ENCODE measurements at regions not wholly inside any gene's neighbourhood (a gene's known extent, or its start where the extent isn't known, plus 50 kb on each side); places are given as distances from the start of the nearest gene placed in this dataset.

- no peak for DNase-seq (ENCODE audit: low spot score)
Observed at GRCh38 chr2:56102098-56102497, 81.7 kb upstream of the CCDC85A start.

DNA sequence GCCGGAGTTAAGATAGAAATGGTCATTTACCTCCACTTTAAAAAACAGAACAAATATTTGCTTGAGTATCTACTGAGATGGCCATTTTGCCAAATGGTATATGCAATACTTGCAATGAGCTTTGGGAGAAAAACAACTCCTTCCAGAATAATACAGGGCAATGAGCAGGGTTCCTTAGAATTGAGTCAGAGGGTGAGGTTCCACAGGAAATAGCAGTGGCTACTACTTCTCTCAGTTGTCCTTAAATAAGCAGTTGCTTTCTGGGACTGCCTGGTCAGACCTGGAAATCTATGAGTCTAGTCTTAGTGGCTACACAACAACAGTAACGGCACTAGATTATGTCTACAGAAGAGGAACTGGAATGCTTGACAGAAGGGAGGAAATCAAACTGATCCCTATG is 80.9 kb upstream of the CCDC85A start:
- DNase-seq (ENCODE audit: low spot score): no peak

DNA sequence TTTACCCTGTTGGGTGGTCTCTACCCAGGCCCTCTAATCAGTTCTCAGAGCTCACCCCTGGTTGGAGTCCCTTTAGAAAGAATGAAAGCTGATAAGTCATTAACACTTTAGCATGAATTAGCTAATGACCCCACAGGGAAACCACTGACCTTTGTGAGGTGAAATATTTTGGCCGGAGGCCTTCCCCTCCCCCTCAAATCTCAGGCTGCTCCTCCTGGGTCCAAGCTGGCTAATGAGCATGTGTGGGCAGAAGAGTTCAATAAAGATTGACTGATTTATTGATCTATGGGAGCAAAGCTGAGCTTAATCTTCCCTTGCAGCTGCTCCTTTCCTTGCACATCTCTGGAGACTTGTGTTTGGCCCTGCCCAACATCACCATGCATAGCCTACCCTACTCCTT is 78.8 kb upstream of the CCDC85A start:
- no peak for DNase-seq (ENCODE audit: low spot score)

GRCh38 chr2:56107502-56108220 is 76.1 kb upstream of the CCDC85A start:
- DNase-seq (ENCODE audit: low spot score): no peak

DNA sequence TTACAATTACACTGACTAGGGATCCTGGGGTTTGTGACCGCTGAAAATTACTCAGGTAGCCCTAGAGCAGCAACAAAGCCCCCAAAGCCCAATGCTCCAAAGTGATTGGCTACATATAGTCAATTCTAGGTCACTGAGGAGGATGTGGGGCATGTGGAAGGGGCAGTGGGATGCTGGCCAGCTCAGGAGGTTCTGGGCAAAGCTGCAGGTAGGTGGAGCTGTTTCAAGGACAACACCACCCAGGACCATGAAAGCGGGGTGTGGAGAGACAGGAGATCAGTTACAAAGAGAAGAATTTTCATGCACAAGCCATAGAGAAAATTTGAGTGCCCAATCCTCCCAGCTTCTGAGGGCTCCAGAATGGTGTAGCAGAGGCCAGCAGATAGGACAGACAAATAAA is 75.0 kb upstream of the CCDC85A start:
- DNase-seq (ENCODE audit: low spot score): no peak

GRCh38 chr2:56109994-56110393 is 73.8 kb upstream of the CCDC85A start:
- DNase-seq (ENCODE audit: low spot score): no peak

GRCh38 chr2:56113382-56113975 is 70.3 kb upstream of the CCDC85A start:
- no peak for DNase-seq (ENCODE audit: low spot score)

- no peak for DNase-seq (ENCODE audit: low spot score)
Observed at GRCh38 chr2:56117764-56118163, 66.0 kb upstream of the CCDC85A start.

DNA sequence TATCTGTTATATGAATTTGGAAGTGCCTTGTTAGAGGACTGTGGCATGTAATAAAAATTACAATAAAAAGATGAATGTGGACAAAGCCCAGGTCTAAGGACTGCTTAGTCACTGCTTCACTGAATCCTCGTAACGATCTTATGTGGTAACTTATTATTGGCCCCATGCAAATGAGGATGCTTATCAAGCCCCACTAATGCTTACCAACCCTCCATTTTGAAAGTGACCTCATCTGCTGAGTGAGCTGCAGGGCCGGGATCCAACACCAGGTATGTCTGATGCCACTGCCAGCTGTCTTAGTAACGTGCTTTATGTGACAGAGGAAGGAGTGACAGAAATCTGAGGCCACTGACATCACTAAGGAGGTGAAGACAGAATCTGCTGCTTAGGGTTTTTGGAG is 65.3 kb upstream of the CCDC85A start:
- no peak for DNase-seq (ENCODE audit: low spot score)

DNA sequence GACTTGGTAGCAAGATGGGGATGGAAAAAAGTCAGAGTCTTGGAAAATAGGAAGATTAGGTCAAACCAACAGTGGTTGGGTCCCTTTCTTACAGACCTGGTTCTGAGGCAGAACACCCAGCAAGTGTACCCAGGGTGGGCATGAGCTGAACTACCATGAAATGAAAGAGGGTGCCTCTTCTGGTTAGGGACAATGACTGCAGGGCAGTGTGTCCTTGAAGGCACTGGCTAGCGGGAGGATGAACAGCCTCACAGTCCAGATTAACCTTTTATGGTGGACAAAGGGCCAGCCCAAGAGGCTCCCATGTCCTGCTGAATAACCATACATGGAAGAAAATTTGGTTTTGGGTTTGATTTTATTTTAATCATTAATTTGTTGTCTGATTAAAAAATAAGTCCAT is 61.8 kb upstream of the CCDC85A start:
- no peak for DNase-seq (ENCODE audit: low spot score)

DNA sequence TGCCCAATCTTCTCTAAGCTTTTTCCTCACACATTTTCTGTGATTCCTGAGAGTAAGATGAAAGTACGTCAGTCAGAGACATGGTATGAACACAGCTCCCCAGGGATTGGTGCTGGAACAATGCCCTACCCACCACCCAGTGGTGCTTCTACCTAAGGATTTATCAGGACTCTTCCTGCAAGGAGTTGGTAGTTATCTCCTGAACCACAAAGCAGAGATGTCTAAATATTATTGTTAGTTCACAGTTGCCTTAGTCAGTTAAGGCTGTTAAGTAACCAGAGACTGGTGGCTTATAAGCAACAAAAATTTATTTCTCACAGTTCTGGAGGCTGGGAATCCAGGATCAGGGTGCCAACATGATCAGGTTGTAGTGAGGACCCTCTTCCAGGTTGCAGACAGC is 60.3 kb upstream of the CCDC85A start:
- no peak for DNase-seq (ENCODE audit: low spot score)

GRCh38 chr2:56127010-56127409 is 56.8 kb upstream of the CCDC85A start:
- DNase-seq (ENCODE audit: low spot score): no peak

GRCh38 chr2:56127463-56128152 is 56.2 kb upstream of the CCDC85A start:
- no peak for DNase-seq (ENCODE audit: low spot score)

DNA sequence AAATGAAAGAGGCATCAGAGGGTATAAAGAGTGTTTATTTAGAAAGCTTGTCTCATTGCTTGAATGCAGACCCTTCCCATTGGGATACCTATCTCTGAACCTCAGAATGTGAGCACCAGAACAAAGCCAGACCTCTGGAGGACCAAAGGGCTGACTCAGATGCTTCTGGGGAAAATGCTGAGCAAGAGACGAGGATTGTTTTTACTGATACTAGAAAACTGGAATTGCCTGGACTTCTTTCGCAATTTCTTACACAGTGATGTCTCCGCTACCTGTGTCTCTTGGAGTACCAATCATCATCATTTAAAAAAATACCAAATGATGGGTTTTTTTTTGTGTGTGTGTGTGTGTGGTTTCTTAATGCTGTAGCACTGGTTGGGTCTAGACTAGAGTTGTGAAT is 55.6 kb upstream of the CCDC85A start:
- no peak for DNase-seq (ENCODE audit: low spot score)

DNA sequence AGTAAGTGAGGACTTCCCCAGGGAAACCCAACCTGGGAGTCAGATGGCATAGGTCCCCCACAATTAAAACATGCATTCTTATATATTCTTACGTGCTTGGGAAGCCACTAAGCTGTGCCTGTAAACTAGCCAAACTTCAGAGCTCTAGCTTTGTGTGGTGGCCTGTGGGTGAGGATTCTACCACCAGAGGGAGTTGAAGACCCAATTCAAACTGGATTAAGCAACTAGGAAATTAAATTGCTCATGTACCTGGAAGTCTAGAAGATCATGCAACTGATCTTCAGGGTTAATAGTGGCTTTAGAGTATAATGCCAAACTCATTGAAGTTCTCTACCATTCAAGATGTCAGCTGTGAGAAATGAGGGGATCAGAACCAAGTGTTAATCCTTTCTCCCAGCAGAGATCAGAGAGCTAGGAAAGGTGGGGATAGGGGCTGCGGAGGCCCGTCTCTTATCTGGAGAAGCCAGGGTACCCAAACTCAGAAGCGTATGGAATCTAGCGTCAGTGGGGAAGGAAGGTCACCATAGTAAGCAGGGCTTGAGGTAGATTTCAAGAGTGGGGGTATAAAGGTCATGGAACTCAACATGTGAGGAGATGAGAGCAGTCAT is 53.2 kb upstream of the CCDC85A start:
- DNase-seq (ENCODE audit: low spot score): peak; percentile 32

DNA sequence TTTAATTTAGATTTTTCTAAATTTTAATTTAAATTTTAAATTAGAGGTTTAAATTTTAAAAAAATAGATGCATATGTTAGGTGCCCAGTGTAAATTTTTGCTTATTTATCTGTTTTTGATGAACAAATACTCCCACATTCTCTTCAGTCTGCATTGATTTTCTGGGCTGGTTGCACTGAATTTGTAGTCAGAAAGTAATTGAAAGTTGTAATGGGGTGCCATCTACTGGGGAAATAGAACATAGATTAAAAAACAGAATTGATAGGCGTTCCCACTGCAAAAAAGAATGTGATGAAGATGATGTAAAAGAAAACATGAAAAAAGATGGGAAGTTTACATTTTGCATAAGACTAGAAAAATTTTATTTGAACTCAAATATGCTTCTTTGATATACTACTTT is 51.7 kb upstream of the CCDC85A start:
- peak; percentile 51 for DNase-seq (ENCODE audit: low spot score)

DNA sequence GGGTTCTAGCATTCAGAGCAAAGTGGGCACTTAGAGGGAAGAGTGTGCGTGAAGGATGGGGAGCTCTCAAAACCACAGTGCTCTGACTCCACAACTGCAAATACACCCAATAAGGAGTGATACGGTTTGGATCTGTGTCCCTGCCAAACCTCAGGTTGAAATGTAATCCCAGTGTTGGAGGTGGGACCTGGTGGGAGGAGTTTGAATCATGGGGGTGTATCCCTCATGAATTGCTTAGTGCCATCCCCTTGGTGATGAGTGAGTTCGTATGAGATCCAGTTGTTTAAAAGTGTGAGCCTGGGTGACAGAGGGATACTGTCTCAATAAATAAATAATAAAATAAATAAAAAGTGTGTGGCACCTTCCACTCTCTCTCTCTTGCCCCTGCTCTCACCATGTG is 50.3 kb upstream of the CCDC85A start:
- DNase-seq (ENCODE audit: low spot score): no peak

DNA sequence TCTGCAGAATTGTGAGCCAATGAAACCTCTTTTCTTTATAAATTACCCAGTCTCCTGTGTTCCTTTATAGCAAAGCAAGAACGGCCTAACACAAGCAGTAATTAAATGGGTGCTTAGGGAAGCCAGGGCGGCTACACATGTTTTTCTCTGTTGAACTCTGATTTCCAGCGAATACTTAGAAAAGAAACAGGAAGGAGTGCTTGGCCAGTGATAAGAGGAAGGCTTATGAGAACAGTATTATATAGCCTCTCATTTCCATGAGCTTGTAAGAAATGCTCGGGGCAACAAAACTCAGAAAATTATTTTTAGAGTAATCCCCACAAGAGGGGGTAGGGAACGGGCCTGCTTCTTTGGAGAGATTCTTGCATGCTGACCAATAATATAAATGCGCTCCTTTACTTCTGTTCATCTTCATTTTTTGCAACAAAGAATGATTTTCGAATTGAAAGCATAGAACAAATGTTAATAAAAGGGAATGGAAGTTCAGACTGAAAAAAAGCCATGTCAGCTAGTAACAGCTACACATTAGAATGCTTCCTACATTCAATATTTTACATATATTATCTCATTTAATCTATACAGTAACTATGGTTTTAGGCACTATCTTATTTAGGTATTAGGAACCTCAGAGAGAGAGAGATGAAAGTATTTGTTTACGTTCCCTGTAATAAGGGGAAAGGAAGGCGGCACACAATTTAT is 49.7 kb upstream of the CCDC85A start:
- DNase-seq (ENCODE audit: low spot score): no peak

All from LoVo (cell line).